PC-3 (cell line): ENCODE measurements at regions not wholly inside any gene's neighbourhood (a gene's known extent, or its start where the extent isn't known, plus 50 kb on each side); places are given as distances from the start of the nearest gene placed in this dataset.

Experiments used
- ATAC-seq: fragments of 200-7000 bp; cut with Tn5 transposase; 2 replicates; pipeline ENCODE4 v1.9.1; 2020; ENCODE audit warnings: mild to moderate bottlenecking, moderate library complexity
- BruUV-seq: library from RNA; stranded (reverse); fragments of 400-500 nt; replicated peaks from 2 replicates; lab custom pipeline; 2021; lab: Mats Ljungman, UMichigan
- CTCF ChIA-PET: fragments of 300-600 bp; sonication (Branson Sonifier 250); formaldehyde crosslinking; loops from one replicate; lab custom pipeline; 2022; ENCODE audit warnings: antibody characterized with exemption; lab: Charles Lee
- POLR2A ChIA-PET: fragments of 300-600 bp; sonication (Branson Sonifier 250); formaldehyde crosslinking; loops from one replicate; lab custom pipeline; 2022; ENCODE audit warnings: antibody characterized with exemption; ENCODE audit not compliant: unreplicated experiment; lab: Charles Lee
- DNase-seq: peaks from one replicate; pipeline ENCODE4 v3.0.0-alpha.2; 2015
- H2AFZ ChIP-seq: fragments of 300-600 bp; sonication (generic); 2 replicates; pipeline ENCODE4 v1.6.0; 2016; ENCODE audit warnings: antibody characterized with exemption, low read length
- H3F3A ChIP-seq: fragments of 300-600 bp; sonication (generic); one replicate; pipeline ENCODE4 v1.6.0; 2017; ENCODE audit warnings: antibody characterized with exemption, low read length, control low read depth, mild to moderate bottlenecking; ENCODE audit not compliant: unreplicated experiment
- H3K27ac ChIP-seq: fragments of 300-600 bp; sonication (generic); 2 replicates; pipeline ENCODE4 v1.5.1; 2016; ENCODE audit warnings: mild to moderate bottlenecking, low read length
- H3K27me3 ChIP-seq: fragments of 300-600 bp; sonication (generic); 2 replicates; pipeline ENCODE4 v1.6.1; 2016; ENCODE audit warnings: low read length, mixed read lengths
- H3K36me3 ChIP-seq: fragments of 300-600 bp; sonication (generic); 2 replicates; pipeline ENCODE4 v1.6.1; 2016; ENCODE audit warnings: low read depth, mixed run types, low read length, mixed read lengths
- H3K4me1 ChIP-seq: fragments of 300-600 bp; sonication (generic); 2 replicates; pipeline ENCODE4 v1.5.1; 2016; ENCODE audit warnings: low read length; ENCODE audit not compliant: insufficient read depth
- H3K4me2 ChIP-seq: fragments of 300-600 bp; sonication (generic); 2 replicates; pipeline ENCODE4 v1.6.0; 2016; ENCODE audit warnings: low read length
- H3K4me3 ChIP-seq: fragments of 300-600 bp; sonication (generic); 2 replicates; pipeline ENCODE4 v1.5.1; 2016; ENCODE audit warnings: mild to moderate bottlenecking, low read length, mixed read lengths
- H3K79me2 ChIP-seq: fragments of 300-600 bp; sonication (generic); 2 replicates; pipeline ENCODE4 v1.6.1; 2017; ENCODE audit warnings: low read length, mixed read lengths
- H3K9ac ChIP-seq: fragments of 300-600 bp; sonication (generic); 2 replicates; pipeline ENCODE4 v1.6.0; 2016; ENCODE audit warnings: mild to moderate bottlenecking, low read length
- H3K9me2 ChIP-seq: fragments of 300-600 bp; sonication (generic); replicated peaks from 2 replicates; pipeline ENCODE4 v1.6.1; 2016; ENCODE audit warnings: mixed run types, low read length, mixed read lengths
- H3K9me3 ChIP-seq: fragments of 300-600 bp; sonication (generic); 2 replicates; pipeline ENCODE4 v1.6.1; 2016; ENCODE audit warnings: low read length, mixed read lengths
- H4K20me1 ChIP-seq: fragments of 300-600 bp; sonication (generic); 2 replicates; pipeline ENCODE4 v1.6.1; 2016; ENCODE audit warnings: low read length, mixed read lengths
- CTCF ChIP-seq: fragments of 300-600 bp; sonication (generic); conservative IDR thresholded peaks from 2 replicates; pipeline ENCODE4 v1.5.1; 2017; ENCODE audit warnings: antibody characterized with exemption, low read depth, mild to moderate bottlenecking, low read length
- EZH2 ChIP-seq: fragments of 300-600 bp; sonication (generic); IDR thresholded peaks from one replicate; pipeline ENCODE4 v1.6.1; 2017; ENCODE audit warnings: antibody characterized with exemption, mild to moderate bottlenecking, low read length; ENCODE audit not compliant: unreplicated experiment
- EZH2phosphoT487 ChIP-seq: fragments of 300-600 bp; sonication (generic); IDR thresholded peaks from 2 replicates; pipeline ENCODE4 v1.6.1; 2018; ENCODE audit warnings: mild to moderate bottlenecking, antibody characterized with exemption, low read length, borderline replicate concordance
- intact Hi-C: fragments of 100-400 bp; cut with micrococcal nuclease; formaldehyde crosslinking; loops from 2 replicates; pipeline ENCODE4 v1.9.0; 2023

- Histone ChIP-seq H3K79me2 (no peaks in the 10 kb centered on the region), H4K20me1 (no peaks in the 10 kb centered on the region), H3K4me3 (no peak overlapping the region), H3K9me2 (no peaks in the 10 kb centered on the region), H3K27ac (no peak overlapping the region), H2AFZ (no peak overlapping the region), H3K4me2 (no peak overlapping the region), H3F3A (no peaks in the 10 kb centered on the region), H3K36me3 (no peaks in the 10 kb centered on the region), H3K4me1 (peaks cover 10% of the 10 kb centered on the region), H3K27me3 (no peaks in the 10 kb centered on the region), H3K9ac (no peak overlapping the region), H3K9me3 (no peaks in the 10 kb centered on the region)
- BruUV-seq = no TSS peak
- DNase-seq (no peak), ATAC-seq (no peak)
- ChIA-PET CTCF (no interaction called here), POLR2A (no interaction called here)
- intact Hi-C loops = no loop called here
- TF ChIP-seq EZH2 (no peak), EZH2phosphoT487 (no peak), CTCF (no peak)
Observed at GRCh38 chr11:130614591-130614990, 166.1 kb downstream of the ADAMTS15 start.

- Histone ChIP-seq H3K36me3 (no peaks in the 10 kb centered on the region), H3K9ac (no peak overlapping the region), H3K9me2 (no peaks in the 10 kb centered on the region), H3F3A (no peaks in the 10 kb centered on the region), H3K9me3 (no peaks in the 10 kb centered on the region), H3K4me3 (no peak overlapping the region), H3K4me1 (peaks cover 10% of the 10 kb centered on the region), H3K27me3 (no peaks in the 10 kb centered on the region), H3K4me2 (no peak overlapping the region), H3K27ac (no peak overlapping the region), H4K20me1 (no peaks in the 10 kb centered on the region), H2AFZ (no peak overlapping the region), H3K79me2 (no peaks in the 10 kb centered on the region)
- CTCF ChIA-PET = no interaction called here
- DNase-seq (no peak), ATAC-seq (no peak)
- no TSS peak for BruUV-seq
- POLR2A ChIA-PET = no interaction called here
- TF ChIP-seq EZH2 (no peak), CTCF (no peak), EZH2phosphoT487 (no peak)
- intact Hi-C loops = no loop called here
Observed at GRCh38 chr11:130615561-130615960, 167.1 kb downstream of the ADAMTS15 start.

GRCh38 chr11:130616573-130616972, 168.1 kb downstream of the ADAMTS15 start:
- no TSS peak for BruUV-seq
- Histone ChIP-seq H3F3A (no peaks in the 10 kb centered on the region), H3K9me3 (no peaks in the 10 kb centered on the region), H3K27me3 (no peaks in the 10 kb centered on the region), H3K36me3 (no peaks in the 10 kb centered on the region), H3K9ac (no peak overlapping the region), H3K9me2 (no peaks in the 10 kb centered on the region), H3K4me1 (peaks cover 8% of the 10 kb centered on the region), H4K20me1 (no peaks in the 10 kb centered on the region), H2AFZ (no peak overlapping the region), H3K79me2 (no peaks in the 10 kb centered on the region), H3K4me2 (no peak overlapping the region), H3K4me3 (no peak overlapping the region), H3K27ac (no peak overlapping the region)
- intact Hi-C loops = no loop called here
- CTCF ChIA-PET = no interaction called here
- ATAC-seq (no peak), DNase-seq (no peak)
- POLR2A ChIA-PET = no interaction called here
- TF ChIP-seq CTCF (no peak), EZH2phosphoT487 (no peak), EZH2 (no peak)
